ENCODE measurements at regions not wholly inside any gene's neighbourhood (a gene's known extent, or its start where the extent isn't known, plus 50 kb on each side); places are given as distances from the start of the nearest gene placed in this dataset.

- Histone ChIP-seq H3K4me1 (no peaks in the 10 kb centered on the region), H3K27me3 (no peaks in the 10 kb centered on the region), H3K36me3 (no peaks in the 10 kb centered on the region), H3K9me3 (no peaks in the 10 kb centered on the region), H3K27ac (no peak overlapping the region), H3K4me3 (no peak overlapping the region)
- intact Hi-C loops (cut with DNase I): no loop called here
- no peak for DNase-seq
- no peak for ATAC-seq
- no peak for TF ChIP-seq POLR2A (IDR thresholded peaks at IDR 0.05)
- no peak for TF ChIP-seq CTCF (IDR thresholded peaks at IDR 0.05)
- 49 to 73% (median 69%) methylated on average over 2 of the region's 2 CpGs for WGBS, 4 donors
These were observed 189.2 kb upstream of the SETMAR start for GRCh38 chr3:4113811-4114522.

GRCh38 chr3:4119119-4119518 lies 184.1 kb upstream of the SETMAR start:
- WGBS, 4 donors: 53 to 75% (median 70%) methylated on average over 2 of the region's 2 CpGs
- intact Hi-C loops (cut with DNase I): no loop called here
- Histone ChIP-seq H3K27ac (no peak overlapping the region), H3K9me3 (no peaks in the 10 kb centered on the region), H3K27me3 (no peaks in the 10 kb centered on the region), H3K4me3 (no peak overlapping the region), H3K36me3 (no peaks in the 10 kb centered on the region), H3K4me1 (no peaks in the 10 kb centered on the region)
- no peak for DNase-seq
- ATAC-seq: no peak
- TF ChIP-seq CTCF (IDR thresholded peaks at IDR 0.05): no peak
- TF ChIP-seq POLR2A (IDR thresholded peaks at IDR 0.05): no peak

GRCh38 chr3:4125576-4125975 lies 177.6 kb upstream of the SETMAR start:
- no peak for ATAC-seq

More at GRCh38 chr3:4125576-4125975, 177.6 kb upstream of the SETMAR start:
- no peak overlapping the region for H3K27ac ChIP-seq
- H3K4me3 ChIP-seq: no peak overlapping the region
- no peaks in the 10 kb centered on the region for H3K27me3 ChIP-seq
- DNase-seq: no peak
- WGBS, 4 donors: 91 to 92% (median 91%) methylated on average over 3 of the region's 3 CpGs
- intact Hi-C loops (cut with DNase I): no loop called here
- H3K4me1 ChIP-seq: no peaks in the 10 kb centered on the region
- H3K9me3 ChIP-seq: peaks cover 0 to 19% (median 0%) of the 10 kb centered on the region in 12 donors
- H3K36me3 ChIP-seq: no peaks in the 10 kb centered on the region
- no peak for TF ChIP-seq POLR2A (IDR thresholded peaks at IDR 0.05)
- TF ChIP-seq CTCF (IDR thresholded peaks at IDR 0.05): no peak

All from heart left ventricle (tissue), 16 donors.